ENCODE measurements at regions not wholly inside any gene's neighbourhood (a gene's known extent, or its start where the extent isn't known, plus 50 kb on each side); places are given as distances from the start of the nearest gene placed in this dataset.

- Histone ChIP-seq H3K27ac (no peak overlapping the region), H3K4me3 (ENCODE audit: low read depth, low read length) (no peak overlapping the region), H3K36me3 (replicated peaks) (no peaks in the 10 kb centered on the region), H3K27me3 (replicated peaks) (peaks cover 2% of the 10 kb centered on the region)
- in situ Hi-C loops (cut with HindIII; ENCODE audit: low pct_ligation_motif_present, low sequenced_read_pairs): no loop called here
- no peak for TF ChIP-seq CTCF (IDR thresholded peaks at IDR 0.05; ENCODE audit: low read depth, low read length, missing control alignments)
- no peak for DNase-seq
Measured at GRCh38 chr11:119865661-119866156, 136.7 kb upstream of the NECTIN1 start.

GRCh38 chr11:119864836-119865235, 135.8 kb upstream of the NECTIN1 start:
- in situ Hi-C loops (cut with HindIII; ENCODE audit: low pct_ligation_motif_present, low sequenced_read_pairs): no loop called here
- H3K27ac ChIP-seq: no peak overlapping the region
- DNase-seq: no peak
- peaks cover 2% of the 10 kb centered on the region for H3K27me3 ChIP-seq (replicated peaks)
- no peaks in the 10 kb centered on the region for H3K36me3 ChIP-seq (replicated peaks)
- no peak for TF ChIP-seq CTCF (IDR thresholded peaks at IDR 0.05; ENCODE audit: low read depth, low read length, missing control alignments)
- no peak overlapping the region for H3K4me3 ChIP-seq (ENCODE audit: low read depth, low read length)

- no peak for DNase-seq
- in situ Hi-C loops (cut with HindIII; ENCODE audit: low pct_ligation_motif_present, low sequenced_read_pairs): no loop called here
- Histone ChIP-seq H3K27ac (no peak overlapping the region), H3K36me3 (replicated peaks) (no peaks in the 10 kb centered on the region), H3K4me3 (ENCODE audit: low read depth, low read length) (no peak overlapping the region), H3K27me3 (replicated peaks) (peaks cover 2% of the 10 kb centered on the region)
- no peak for TF ChIP-seq CTCF (IDR thresholded peaks at IDR 0.05; ENCODE audit: low read depth, low read length, missing control alignments)
Measured at GRCh38 chr11:119863851-119864601, 135.0 kb upstream of the NECTIN1 start.

GRCh38 chr11:119863236-119863635, 134.2 kb upstream of the NECTIN1 start:
- H3K36me3 ChIP-seq (replicated peaks): no peaks in the 10 kb centered on the region
- no peak overlapping the region for H3K27ac ChIP-seq
- peaks cover 2% of the 10 kb centered on the region for H3K27me3 ChIP-seq (replicated peaks)
- no peak for TF ChIP-seq CTCF (IDR thresholded peaks at IDR 0.05; ENCODE audit: low read depth, low read length, missing control alignments)
- in situ Hi-C loops (cut with HindIII; ENCODE audit: low pct_ligation_motif_present, low sequenced_read_pairs): no loop called here
- H3K4me3 ChIP-seq (ENCODE audit: low read depth, low read length): no peak overlapping the region
- DNase-seq: no peak

- no peak for TF ChIP-seq CTCF (IDR thresholded peaks at IDR 0.05; ENCODE audit: low read depth, low read length, missing control alignments)
- DNase-seq: no peak
- in situ Hi-C loops (cut with HindIII; ENCODE audit: low pct_ligation_motif_present, low sequenced_read_pairs): no loop called here
- Histone ChIP-seq H3K27ac (no peak overlapping the region), H3K4me3 (ENCODE audit: low read depth, low read length) (no peak overlapping the region), H3K27me3 (replicated peaks) (peaks cover 2% of the 10 kb centered on the region), H3K36me3 (replicated peaks) (no peaks in the 10 kb centered on the region)
Measured at GRCh38 chr11:119861160-119861559, 132.2 kb upstream of the NECTIN1 start.

All from brain microvascular endothelial cell (primary cell).